Kidney (tissue), 13 donors: ENCODE measurements at regions not wholly inside any gene's neighbourhood (a gene's known extent, or its start where the extent isn't known, plus 50 kb on each side); places are given as distances from the start of the nearest gene placed in this dataset.

ENCODE experiments used
- DNase-seq, 5 donors: peaks; one replicate each; pipeline ENCODE4 v3.0.0-alpha.2; 2013 to 2020
- FAIRE-seq: peaks from 2 replicates; lab custom pipeline; 2012; peaks lifted over from hg19 to GRCh38; lab: Jason Lieb, UNC
- H3K27ac ChIP-seq, 2 donors: one replicate each; pipeline ENCODE4 v1.7.0; 2013; ENCODE audit warnings: low read depth in 2 of 2, low read length in 2 of 2, inconsistent platforms in 1 of 2
- H3K27me3 ChIP-seq: one replicate; pipeline ENCODE4 v1.7.1; 2013; ENCODE audit warnings: low read length, inconsistent platforms; ENCODE audit not compliant: control insufficient read depth, insufficient read depth
- H3K36me3 ChIP-seq, 3 donors: one replicate each; pipeline versions ENCODE4 v1.7.0 to v1.7.1; 2013; ENCODE audit warnings: low read length in 3 of 3, control low read depth in 1 of 3, inconsistent platforms in 1 of 3; ENCODE audit not compliant: insufficient read depth in 3 of 3, control insufficient read depth in 2 of 3
- H3K4me1 ChIP-seq, 3 donors: one replicate each; pipeline versions ENCODE4 v1.7.0 to v1.7.1; 2013; ENCODE audit warnings: low read length in 3 of 3, inconsistent platforms in 1 of 3, low read depth in 1 of 3; ENCODE audit not compliant: control insufficient read depth in 2 of 3, insufficient read depth in 2 of 3
- H3K4me3 ChIP-seq, 3 donors: one replicate each; pipeline versions ENCODE4 v1.7.0 to v1.8.1; 2013; ENCODE audit warnings: low read length in 3 of 3, control low read depth in 1 of 3, inconsistent platforms in 1 of 3
- H3K9ac ChIP-seq, 3 donors: one replicate each; pipeline versions ENCODE4 v1.7.0 to v1.7.1; 2013; ENCODE audit warnings: low read length in 3 of 3, control low read depth in 1 of 3, inconsistent platforms in 1 of 3
- H3K9me3 ChIP-seq, 3 donors: one replicate each; pipeline versions ENCODE4 v1.7.0 to v1.7.1; 2013; ENCODE audit warnings: low read length in 3 of 3, control low read depth in 1 of 3, inconsistent platforms in 1 of 3; ENCODE audit not compliant: control insufficient read depth in 2 of 3, insufficient read depth in 1 of 3
- CTCF ChIP-seq: IDR thresholded peaks from 3 replicates; pipeline ENCODE4 v1.5.1; 2012; ENCODE audit warnings: mild to moderate bottlenecking, moderate library complexity, borderline replicate concordance; ENCODE audit not compliant: insufficient read depth; ENCODE audit errors: extremely low read depth
- intact Hi-C: fragments of 100-400 bp; cut with DNase I; formaldehyde crosslinking; loops from one replicate; pipeline ENCODE4 v1.11.1; 2022
- donor health status: control.
- donor health status: control.
- donor health status: control.
- donor health status: control.
- donor health status: control.
- donor health status: DM: yes; HTN: yes; CAD: no.
- donor health status: Normal renal cell carcinoma (clear cell type).

GRCh38 chr1:95578462-95578861 lies 344.5 kb downstream of the RWDD3 start:
- Histone ChIP-seq H3K27ac (no peak overlapping the region), H3K4me1 (no peaks in the 10 kb centered on the region), H3K9me3 (no peaks in the 10 kb centered on the region), H3K4me3 (no peak overlapping the region), H3K27me3 (no peaks in the 10 kb centered on the region), H3K9ac (no peak overlapping the region), H3K36me3 (no peaks in the 10 kb centered on the region)
- no peak for FAIRE-seq
- no peak for TF ChIP-seq CTCF
- intact Hi-C loops = no loop called here
- DNase-seq = no peak

DNA sequence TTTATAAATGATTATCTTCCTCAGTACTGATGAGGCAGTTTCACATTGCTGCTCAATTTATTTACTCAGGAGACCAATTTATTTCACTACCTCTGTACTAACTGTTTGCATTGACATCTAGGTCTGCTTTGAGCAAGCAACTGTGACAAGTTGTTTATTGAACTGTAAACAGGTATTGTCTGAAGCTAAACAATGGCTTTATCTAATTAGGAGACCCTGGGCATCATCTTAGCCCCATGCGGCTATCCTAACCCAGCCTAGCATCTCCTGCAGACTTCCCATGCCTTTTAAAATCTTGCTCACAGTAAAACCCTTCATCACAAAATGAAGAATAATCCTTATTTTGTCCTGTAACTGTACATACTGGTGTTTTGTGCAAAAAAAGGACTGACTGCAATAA lies 348.2 kb downstream of the RWDD3 start:
- FAIRE-seq (no peak), DNase-seq (no peak)
- no peak for TF ChIP-seq CTCF
- H3K27me3 ChIP-seq = no peaks in the 10 kb centered on the region
- H3K9me3 ChIP-seq = no peaks in the 10 kb centered on the region
- H3K4me3 ChIP-seq = no peak overlapping the region
- H3K36me3 ChIP-seq = no peaks in the 10 kb centered on the region
- no peaks in the 10 kb centered on the region for H3K4me1 ChIP-seq
- H3K9ac ChIP-seq = no peak overlapping the region
- no peak overlapping the region for H3K27ac ChIP-seq
- intact Hi-C loops = no loop called here

DNA sequence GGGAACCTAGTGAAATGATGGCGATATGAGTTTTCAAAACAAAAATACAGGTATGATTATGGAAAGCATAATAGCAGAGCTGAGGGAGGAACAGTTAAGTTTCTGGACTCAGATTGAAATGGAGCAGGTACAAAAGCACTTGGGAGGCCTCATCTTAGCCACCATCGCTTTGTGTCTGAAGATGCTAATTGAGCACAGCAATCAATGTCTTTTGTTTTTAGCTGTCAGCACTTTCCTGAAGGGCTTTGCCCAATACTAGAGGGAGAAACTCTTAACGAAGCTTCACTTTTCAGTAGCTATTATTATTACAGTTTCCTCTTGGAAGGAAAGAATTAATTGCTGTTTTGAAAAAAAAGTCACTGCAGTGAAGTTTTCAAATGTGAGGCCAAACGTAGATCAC lies 348.7 kb downstream of the RWDD3 start:
- intact Hi-C loops = no loop called here
- no peaks in the 10 kb centered on the region for H3K4me1 ChIP-seq
- H3K4me3 ChIP-seq = no peak overlapping the region
- no peak overlapping the region for H3K9ac ChIP-seq
- no peak for TF ChIP-seq CTCF
- no peaks in the 10 kb centered on the region for H3K9me3 ChIP-seq
- no peak for FAIRE-seq
- no peaks in the 10 kb centered on the region for H3K27me3 ChIP-seq
- no peak overlapping the region for H3K27ac ChIP-seq
- H3K36me3 ChIP-seq = no peaks in the 10 kb centered on the region
- DNase-seq = no peak

- no peaks in the 10 kb centered on the region for H3K27me3 ChIP-seq
- no peak overlapping the region for H3K9ac ChIP-seq
- no peaks in the 10 kb centered on the region for H3K9me3 ChIP-seq
- no peak overlapping the region for H3K4me3 ChIP-seq
- DNase-seq = no peak
- no peak for FAIRE-seq
- H3K27ac ChIP-seq = no peak overlapping the region
- H3K36me3 ChIP-seq = no peaks in the 10 kb centered on the region
- intact Hi-C loops = no loop called here
- no peak for TF ChIP-seq CTCF
- no peaks in the 10 kb centered on the region for H3K4me1 ChIP-seq
These were observed 349.7 kb downstream of the RWDD3 start for GRCh38 chr1:95583661-95584210.
